AG04449 (cell line): ENCODE measurements at regions not wholly inside any gene's neighbourhood (a gene's known extent, or its start where the extent isn't known, plus 50 kb on each side); places are given as distances from the start of the nearest gene placed in this dataset.
"Not testable (repeated sequence)": the region's sequence is repeated elsewhere in the genome, so short reads cannot be mapped to it uniquely, and the experiment has no call there.

ENCODE experiments used
- CTCF ChIA-PET: fragments of 350-600 bp; formaldehyde crosslinking; extraction: SDS; loops from one replicate; lab custom pipeline; 2021; ENCODE audit warnings: antibody characterized with exemption; lab: Yijun Ruan, JAX
- POLR2A ChIA-PET: fragments of 400-600, 350-600 bp; formaldehyde crosslinking; extraction: SDS; loops from one replicate; lab custom pipeline; 2020; ENCODE audit warnings: antibody characterized with exemption, inconsistent platforms; lab: Yijun Ruan, JAX
- DNase-seq: peaks from one replicate; pipeline ENCODE4 v3.0.0-alpha.2; 2010; ENCODE audit warnings: low read depth, low spot score
- H3K4me3 ChIP-seq: 2 replicates; pipeline ENCODE4 v1.5.1; 2011; ENCODE audit warnings: low read depth, mild to moderate bottlenecking, control low read depth, low read length
- CTCF ChIP-seq: IDR thresholded peaks from one replicate; pipeline ENCODE4 v1.5.1; 2011; ENCODE audit warnings: mild to moderate bottlenecking, moderate library complexity, low read length, control low read depth, inconsistent platforms; ENCODE audit not compliant: insufficient read depth; ENCODE audit errors: missing control alignments

- no peak for TF ChIP-seq CTCF
- POLR2A ChIA-PET = no interaction called here
- H3K4me3 ChIP-seq = no peak overlapping the region
- CTCF ChIA-PET = no interaction called here
- DNase-seq = no peak
Measured at GRCh38 chr1:166432655-166433054, 265.9 kb upstream of the FAM78B start.

- CTCF ChIA-PET, H3K4me3 ChIP-seq, DNase-seq, POLR2A ChIA-PET: not testable (repeated sequence)
Measured at GRCh38 chr1:166433404-166434304, 266.9 kb upstream of the FAM78B start.

DNA sequence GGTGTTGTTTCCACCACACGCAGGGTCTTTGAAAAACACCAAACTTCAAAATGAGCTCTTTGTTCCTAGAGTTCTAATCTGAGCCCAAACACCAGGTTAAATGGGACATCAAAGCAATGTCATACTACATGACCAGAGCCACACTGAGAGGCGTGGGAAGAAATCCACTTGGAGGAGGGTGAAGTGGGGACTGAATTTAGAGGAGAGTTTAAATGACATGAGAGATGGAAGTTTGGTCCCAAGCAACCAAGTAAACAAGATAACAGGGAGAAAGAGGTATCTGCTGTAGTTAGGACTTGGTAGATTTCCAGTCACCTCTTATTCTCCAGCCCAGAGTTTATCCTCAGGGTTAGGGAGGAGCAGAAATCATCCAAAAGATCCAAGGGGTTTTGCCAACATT, 290.9 kb upstream of the FAM78B start:
- ChIA-PET CTCF (no interaction called here), POLR2A (no interaction called here)
- no peak overlapping the region for H3K4me3 ChIP-seq
- no peak for DNase-seq
- no peak for TF ChIP-seq CTCF

DNA sequence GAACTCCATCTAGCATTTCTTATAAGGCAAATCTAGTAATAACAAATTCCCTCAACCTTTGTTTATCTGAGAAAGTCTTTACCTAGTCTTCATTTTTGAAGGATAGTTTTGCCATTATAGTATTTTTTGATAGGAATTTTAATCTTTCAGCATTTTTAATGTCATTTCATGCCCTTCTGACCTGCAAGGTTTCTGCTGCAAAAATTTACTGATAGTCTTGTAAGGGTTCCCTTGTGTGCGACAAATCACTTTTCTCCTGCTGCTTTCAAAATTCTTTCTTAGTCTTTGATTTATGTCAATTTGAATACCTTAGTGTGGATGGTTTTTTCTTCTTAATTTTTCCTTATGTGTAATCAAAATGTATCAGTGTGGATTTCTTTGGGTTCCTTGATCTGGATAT, 297.5 kb upstream of the FAM78B start:
- CTCF ChIA-PET = interaction anchor here (1.1 kb wide), 1 partner anchor 15 kb away, joined by 3 read pairs; no protein-coding TSS in a partner anchor
- DNase-seq = no peak

DNA sequence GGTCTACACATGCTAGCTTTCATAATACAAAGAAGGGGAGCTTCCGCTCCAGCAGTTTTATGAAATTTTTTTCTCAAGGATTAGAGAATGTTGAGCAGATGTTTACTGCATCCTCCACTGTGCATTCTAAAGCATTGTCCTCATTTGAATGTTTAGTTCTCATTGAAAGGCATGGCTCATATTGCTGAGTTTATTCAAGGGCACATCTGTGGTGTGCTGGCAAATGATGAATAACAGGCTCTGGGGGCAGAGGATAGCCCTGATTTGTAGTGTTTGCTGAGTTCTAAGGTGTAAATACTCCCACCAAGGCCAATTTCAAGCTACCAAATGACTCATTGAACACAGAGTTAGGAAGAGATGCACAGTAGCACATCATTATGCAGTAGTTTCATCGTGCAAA, 303.2 kb upstream of the FAM78B start:
- H3K4me3 ChIP-seq = no peak overlapping the region
- no peak for DNase-seq
- POLR2A ChIA-PET = no interaction called here
- TF ChIP-seq CTCF = no peak
- CTCF ChIA-PET = interaction anchor here (2.3 to 3.7 kb wide), 2 partner anchors 9 to 11 kb away, joined by 12 to 14 read pairs; no protein-coding TSS in a partner anchor

More for the DNA sequence above, 297.5 kb upstream of the FAM78B start:
- TF ChIP-seq CTCF = no peak
- POLR2A ChIA-PET = no interaction called here
- H3K4me3 ChIP-seq = no peak overlapping the region

- H3K4me3 ChIP-seq = no peak overlapping the region
- ChIA-PET CTCF (interaction anchor here (2.3 to 3.7 kb wide), 2 partner anchors 8 to 10 kb away, joined by 12 to 14 read pairs; no protein-coding TSS in a partner anchor), POLR2A (no interaction called here)
- TF ChIP-seq CTCF = no peak
- no peak for DNase-seq
Measured at GRCh38 chr1:166470441-166470840, 303.6 kb upstream of the FAM78B start.

- H3K4me3 ChIP-seq = no peak overlapping the region
- POLR2A ChIA-PET = no interaction called here
- CTCF ChIA-PET = interaction anchor here (1.1 to 3.7 kb wide), 2 partner anchors 9 to 543 kb away, joined by 5 to 14 read pairs; no protein-coding TSS in a partner anchor
- TF ChIP-seq CTCF = no peak
- DNase-seq = no peak
Measured at GRCh38 chr1:166471359-166471758, 304.6 kb upstream of the FAM78B start.
